ENCODE measurements at regions not wholly inside any gene's neighbourhood (a gene's known extent, or its start where the extent isn't known, plus 50 kb on each side); places are given as distances from the start of the nearest gene placed in this dataset.

DNA sequence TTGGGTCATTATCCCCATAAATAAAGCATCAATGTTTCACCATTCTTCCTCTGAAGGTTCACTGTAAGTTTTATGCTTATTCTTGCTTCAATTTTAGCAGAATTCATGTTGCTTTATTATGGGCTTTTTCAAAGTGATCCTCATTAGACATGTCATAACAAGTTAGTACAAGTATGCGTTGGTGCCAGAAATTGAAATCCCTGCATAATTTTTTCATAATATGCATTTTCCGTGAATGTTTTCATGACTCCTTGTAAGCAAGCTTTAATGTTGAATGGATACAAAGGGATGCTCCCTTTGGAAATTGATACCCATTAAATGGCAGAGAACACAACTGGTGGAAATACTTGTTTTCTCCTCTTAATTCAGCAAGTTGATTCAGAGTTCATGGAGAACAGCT lies 179.7 kb downstream of the ST6GAL2 start:
- TF ChIP-seq POLR2AphosphoS5 (IDR thresholded peaks at IDR 0.05): no peak
- no peak for TF ChIP-seq CTCF (IDR thresholded peaks at IDR 0.05)
- TF ChIP-seq POLR2A (IDR thresholded peaks at IDR 0.05): no peak
